HFFc6 (cell line): ENCODE measurements at regions not wholly inside any gene's neighbourhood (a gene's known extent, or its start where the extent isn't known, plus 50 kb on each side); places are given as distances from the start of the nearest gene placed in this dataset.
A peak's percentile ranks its signal among the peaks of the same experiment; 100 is the strongest.
"Not testable (repeated sequence)": the region's sequence is repeated elsewhere in the genome, so short reads cannot be mapped to it uniquely, and the experiment has no call there.

Experiments
- DNase-seq: peaks from one replicate; pipeline ENCODE4 v3.0.0-alpha.2; 2018
- H3K27ac Mint-ChIP-seq: 2 replicates; pipeline ENCODE4 v1.8.0; 2020; ENCODE audit warnings: mild to moderate bottlenecking, mixed read lengths
- H3K27me3 Mint-ChIP-seq: 2 replicates; pipeline ENCODE4 v1.8.0; 2021; ENCODE audit warnings: mild to moderate bottlenecking, moderate library complexity, mixed read lengths; ENCODE audit not compliant: insufficient read depth
- H3K36me3 Mint-ChIP-seq: 2 replicates; pipeline ENCODE4 v1.8.0; 2021; ENCODE audit warnings: low read depth, mixed read lengths
- H3K4me1 Mint-ChIP-seq: 2 replicates; pipeline ENCODE4 v1.8.0; 2020; ENCODE audit warnings: low read depth, mixed read lengths
- H3K4me3 Mint-ChIP-seq: 2 replicates; pipeline ENCODE4 v1.8.0; 2020; ENCODE audit warnings: mild to moderate bottlenecking, moderate library complexity, mixed read lengths
- H3K9me3 Mint-ChIP-seq: 2 replicates; pipeline ENCODE4 v1.8.0; 2020; ENCODE audit warnings: mild to moderate bottlenecking, mixed read lengths
- CTCF ChIP-seq: fragments of 200-600 bp; sonication (generic); IDR thresholded peaks from 2 replicates; pipeline ENCODE4 v1.5.0; 2021; ENCODE audit warnings: antibody characterized with exemption, mild to moderate bottlenecking

- peaks cover 9% of the 10 kb centered on the region for H3K36me3 Mint-ChIP-seq
- peaks cover 22% of the 10 kb centered on the region for H3K4me1 Mint-ChIP-seq
- 0 out of 2 replicates have a peak, but pooled peaks have one; percentile 9 for TF ChIP-seq CTCF
- H3K27me3 Mint-ChIP-seq, result no peaks in the 10 kb centered on the region; the same call in 1 of the 2 replicates
- no peak overlapping the region for H3K27ac Mint-ChIP-seq
- no peak for DNase-seq
- H3K4me3 Mint-ChIP-seq, result no peak overlapping the region
- no peaks in the 10 kb centered on the region for H3K9me3 Mint-ChIP-seq
Observed at GRCh38 chr19:7400815-7401214, 52.1 kb downstream of the ARHGEF18 start.

- H3K36me3 Mint-ChIP-seq, result peaks cover 9% of the 10 kb centered on the region
- H3K27me3 Mint-ChIP-seq, result no peaks in the 10 kb centered on the region; the same call in 1 of the 2 replicates
- no peak for TF ChIP-seq CTCF
- no peak overlapping the region for H3K4me3 Mint-ChIP-seq
- no peak overlapping the region for H3K27ac Mint-ChIP-seq
- H3K4me1 Mint-ChIP-seq, result peaks cover 16% of the 10 kb centered on the region
- no peak for DNase-seq
- H3K9me3 Mint-ChIP-seq, result no peaks in the 10 kb centered on the region
Observed at GRCh38 chr19:7401694-7402093, 53.0 kb downstream of the ARHGEF18 start.

- H3K27ac Mint-ChIP-seq, DNase-seq, H3K9me3 Mint-ChIP-seq, H3K4me1 Mint-ChIP-seq, H3K36me3 Mint-ChIP-seq, H3K27me3 Mint-ChIP-seq, H3K4me3 Mint-ChIP-seq: not testable (repeated sequence)
Observed at GRCh38 chr19:7405482-7405881, 56.7 kb downstream of the ARHGEF18 start.

- H3K27me3 Mint-ChIP-seq, result no peaks in the 10 kb centered on the region
- no peak for TF ChIP-seq CTCF
- H3K27ac Mint-ChIP-seq, result no peak overlapping the region
- H3K4me1 Mint-ChIP-seq, result no peaks in the 10 kb centered on the region
- peaks cover 17% of the 10 kb centered on the region for H3K36me3 Mint-ChIP-seq
- H3K4me3 Mint-ChIP-seq, result no peak overlapping the region
- no peak for DNase-seq
- H3K9me3 Mint-ChIP-seq, result no peaks in the 10 kb centered on the region
Observed at GRCh38 chr19:7408251-7408650, 59.5 kb downstream of the ARHGEF18 start.

- Mint-ChIP-seq H3K4me3 (no peak overlapping the region), H3K36me3 (peaks cover 12% of the 10 kb centered on the region), H3K4me1 (no peaks in the 10 kb centered on the region), H3K9me3 (no peaks in the 10 kb centered on the region), H3K27ac (no peak overlapping the region), H3K27me3 (no peaks in the 10 kb centered on the region)
- no peak for DNase-seq
- no peak for TF ChIP-seq CTCF
Observed at GRCh38 chr19:7410946-7411345, 62.2 kb downstream of the ARHGEF18 start.

- DNase-seq, result no peak
- Mint-ChIP-seq H3K27ac (no peak overlapping the region), H3K27me3 (no peaks in the 10 kb centered on the region), H3K9me3 (no peaks in the 10 kb centered on the region), H3K4me3 (no peak overlapping the region), H3K36me3 (peaks cover 12% of the 10 kb centered on the region), H3K4me1 (peaks cover 10% of the 10 kb centered on the region)
- TF ChIP-seq CTCF, result no peak
Observed at GRCh38 chr19:7413629-7414028, 64.9 kb downstream of the ARHGEF18 start.
